Activated CD4-positive, alpha-beta T cell treated with anti-CD3 and anti-CD28 coated beads, Interleukin-2, Interleukin-4, amounts not matched to agents 100 ng/mL and 50 ng/mL, durations not matched to agents 16 hours and 8 hours (primary cell): ENCODE measurements at regions not wholly inside any gene's neighbourhood (a gene's known extent, or its start where the extent isn't known, plus 50 kb on each side); places are given as distances from the start of the nearest gene placed in this dataset.
"Not testable (repeated sequence)": the region's sequence is repeated elsewhere in the genome, so short reads cannot be mapped to it uniquely, and the experiment has no call there.

Source experiments
- DNase-seq: peaks from one replicate; pipeline ENCODE4 v3.0.0-alpha.2; 2020; ENCODE audit warnings: low spot score

GRCh38 chr3:139095803-139096466, 51.2 kb upstream of the PRR23C start:
- DNase-seq = no peak

GRCh38 chr3:139096670-139097069, 52.0 kb upstream of the PRR23C start:
- no peak for DNase-seq

- DNase-seq = no peak
These were observed 53.7 kb upstream of the PRR23C start for GRCh38 chr3:139098391-139098790.

GRCh38 chr3:139099968-139100817, 55.5 kb upstream of the PRR23C start:
- no peak for DNase-seq

- DNase-seq = no peak
These were observed 56.1 kb upstream of the PRR23C start for GRCh38 chr3:139100821-139101220.

- no peak for DNase-seq
These were observed 56.7 kb upstream of the PRR23C start for GRCh38 chr3:139101396-139101795.

GRCh38 chr3:139103484-139103883, 58.8 kb upstream of the PRR23C start:
- DNase-seq = no peak

- DNase-seq = no peak
These were observed 59.4 kb upstream of the PRR23C start for GRCh38 chr3:139104062-139104461.

GRCh38 chr3:139105154-139105702, 60.5 kb upstream of the PRR23C start:
- DNase-seq = no peak

- no peak for DNase-seq
These were observed 61.6 kb upstream of the PRR23C start for GRCh38 chr3:139106013-139106932.

GRCh38 chr3:139107424-139108252, 62.9 kb upstream of the PRR23C start:
- no peak for DNase-seq

GRCh38 chr3:139108253-139108969, 63.7 kb upstream of the PRR23C start:
- no peak for DNase-seq

GRCh38 chr3:139109271-139109670, 64.6 kb upstream of the PRR23C start:
- no peak for DNase-seq

- no peak for DNase-seq
These were observed 65.6 kb upstream of the PRR23C start for GRCh38 chr3:139110072-139110830.

- not testable (repeated sequence) for DNase-seq
These were observed 66.2 kb upstream of the PRR23C start for GRCh38 chr3:139110929-139111328.

GRCh38 chr3:139111392-139112229, 66.9 kb upstream of the PRR23C start:
- peak; percentile 56 for DNase-seq

GRCh38 chr3:139112230-139112558, 67.5 kb upstream of the PRR23C start:
- DNase-seq = no peak

GRCh38 chr3:139113231-139113992, 68.7 kb upstream of the PRR23C start:
- DNase-seq = no peak
